MCF 10A (cell line): ENCODE measurements at regions not wholly inside any gene's neighbourhood (a gene's known extent, or its start where the extent isn't known, plus 50 kb on each side); places are given as distances from the start of the nearest gene placed in this dataset.

Experiments used
- BruUV-seq: library from RNA; stranded (reverse); fragments of 400-500 nt; replicated peaks from 2 replicates; lab custom pipeline; 2021; lab: Mats Ljungman, UMichigan
- CTCF ChIA-PET: fragments of 300-600 bp; sonication (Branson Sonifier 250); formaldehyde crosslinking; extraction: SDS; loops from one replicate; lab custom pipeline; 2021; ENCODE audit warnings: antibody characterized with exemption, inconsistent platforms; lab: Yijun Ruan, JAX
- POLR2A ChIA-PET: fragments of 300-600, 350-650 bp; sonication (Branson Sonifier 250); formaldehyde crosslinking; extraction: SDS; loops from one replicate; lab custom pipeline; 2020; ENCODE audit warnings: antibody characterized with exemption, inconsistent platforms; lab: Yijun Ruan, JAX
- DNase-seq: peaks from one replicate; pipeline ENCODE4 v3.0.0-alpha.2; 2018; ENCODE audit not compliant: unreplicated experiment
- H3K27ac Mint-ChIP-seq: one replicate; pipeline ENCODE4 v1.8.0; 2022; ENCODE audit warnings: mild to moderate bottlenecking, low read depth, mixed read lengths; ENCODE audit not compliant: unreplicated experiment
- H3K27me3 Mint-ChIP-seq: one replicate; pipeline ENCODE4 v1.8.0; 2022; ENCODE audit warnings: mixed read lengths; ENCODE audit not compliant: insufficient read depth, unreplicated experiment
- H3K36me3 Mint-ChIP-seq: one replicate; pipeline ENCODE4 v1.8.0; 2022; ENCODE audit warnings: mild to moderate bottlenecking, moderate library complexity, mixed read lengths; ENCODE audit not compliant: insufficient read depth, unreplicated experiment
- H3K4me1 Mint-ChIP-seq: one replicate; pipeline ENCODE4 v1.8.0; 2022; ENCODE audit warnings: mixed read lengths; ENCODE audit not compliant: insufficient read depth, unreplicated experiment
- H3K4me3 Mint-ChIP-seq: one replicate; pipeline ENCODE4 v1.8.0; 2022; ENCODE audit warnings: mild to moderate bottlenecking, moderate library complexity, mixed read lengths; ENCODE audit not compliant: unreplicated experiment
- H3K9me3 Mint-ChIP-seq: one replicate; pipeline ENCODE4 v1.8.0; 2022; ENCODE audit warnings: mixed read lengths; ENCODE audit not compliant: unreplicated experiment
- CTCF ChIP-seq: fragments of 200-600 bp; IDR thresholded peaks from one replicate; pipeline ENCODE4 v1.8.0; 2022; ENCODE audit warnings: antibody characterized with exemption, mild to moderate bottlenecking; ENCODE audit not compliant: unreplicated experiment
- intact Hi-C: fragments of 100-400 bp; cut with micrococcal nuclease; formaldehyde crosslinking; loops from 2 replicates; pipeline ENCODE4 v1.14.1; 2022

GRCh38 chr13:64311948-64312347 lies 2896.3 kb upstream of the PCDH20 start:
- no peak overlapping the region for H3K4me3 Mint-ChIP-seq
- no peak for DNase-seq
- no peaks in the 10 kb centered on the region for H3K27me3 Mint-ChIP-seq
- H3K9me3 Mint-ChIP-seq: peaks cover 13% of the 10 kb centered on the region
- no peaks in the 10 kb centered on the region for H3K36me3 Mint-ChIP-seq
- ChIA-PET CTCF (no interaction called here), POLR2A (no interaction called here)
- H3K4me1 Mint-ChIP-seq: no peaks in the 10 kb centered on the region
- no peak for TF ChIP-seq CTCF
- H3K27ac Mint-ChIP-seq: no peak overlapping the region
- no TSS peak for BruUV-seq
- intact Hi-C loops: no loop called here

- no peak for DNase-seq
- H3K4me1 Mint-ChIP-seq: no peaks in the 10 kb centered on the region
- POLR2A ChIA-PET: no interaction called here
- no peak for TF ChIP-seq CTCF
- no peaks in the 10 kb centered on the region for H3K27me3 Mint-ChIP-seq
- no peaks in the 10 kb centered on the region for H3K36me3 Mint-ChIP-seq
- H3K9me3 Mint-ChIP-seq: peaks cover 13% of the 10 kb centered on the region
- CTCF ChIA-PET: no interaction called here
- H3K4me3 Mint-ChIP-seq: no peak overlapping the region
- no peak overlapping the region for H3K27ac Mint-ChIP-seq
- BruUV-seq: no TSS peak
- intact Hi-C loops: no loop called here
These were observed 2895.5 kb upstream of the PCDH20 start for GRCh38 chr13:64311112-64311511.

- BruUV-seq: no TSS peak
- Mint-ChIP-seq H3K27me3 (no peaks in the 10 kb centered on the region), H3K4me3 (no peak overlapping the region), H3K36me3 (no peaks in the 10 kb centered on the region), H3K27ac (peak overlapping the region; percentile 19), H3K4me1 (peaks cover 7% of the 10 kb centered on the region), H3K9me3 (peaks cover 5% of the 10 kb centered on the region)
- intact Hi-C loops: no loop called here
- peak; percentile 39 for DNase-seq
- CTCF ChIA-PET: interaction anchor here (0.7 kb wide), 1 partner anchor 66 kb away, joined by 7 read pairs; no protein-coding TSS in a partner anchor
- POLR2A ChIA-PET: interaction anchor here (0.6 kb wide), 1 partner anchor 8 kb away, joined by 3 read pairs; no protein-coding TSS in a partner anchor
- no peak for TF ChIP-seq CTCF
These were observed 2889.6 kb upstream of the PCDH20 start for GRCh38 chr13:64305246-64305645.

GRCh38 chr13:64300239-64300638 lies 2884.6 kb upstream of the PCDH20 start:
- H3K4me3 Mint-ChIP-seq: no peak overlapping the region
- no peaks in the 10 kb centered on the region for H3K36me3 Mint-ChIP-seq
- DNase-seq: no peak
- no TSS peak for BruUV-seq
- H3K27me3 Mint-ChIP-seq: no peaks in the 10 kb centered on the region
- no peak overlapping the region for H3K27ac Mint-ChIP-seq
- H3K4me1 Mint-ChIP-seq: peaks cover 3% of the 10 kb centered on the region
- intact Hi-C loops: no loop called here
- POLR2A ChIA-PET: no interaction called here
- H3K9me3 Mint-ChIP-seq: no peaks in the 10 kb centered on the region
- CTCF ChIA-PET: no interaction called here
- TF ChIP-seq CTCF: no peak
